GM12872 (cell line): ENCODE measurements at regions not wholly inside any gene's neighbourhood (a gene's known extent, or its start where the extent isn't known, plus 50 kb on each side); places are given as distances from the start of the nearest gene placed in this dataset.

Experiments
- CTCF ChIP-seq: IDR thresholded peaks from 3 replicates; pipeline ENCODE4 v1.5.1; 2011; ENCODE audit warnings: low read depth, mild to moderate bottlenecking, low read length, moderate library complexity; ENCODE audit not compliant: insufficient read depth

GRCh38 chr3:182567700-182568099, 225.6 kb upstream of the ATP11B start:
- TF ChIP-seq CTCF, result no peak

- no peak for TF ChIP-seq CTCF
These were observed 225.0 kb upstream of the ATP11B start for GRCh38 chr3:182568261-182568660.

GRCh38 chr3:182568876-182569275, 224.4 kb upstream of the ATP11B start:
- TF ChIP-seq CTCF, result no peak

- no peak for TF ChIP-seq CTCF
These were observed 222.2 kb upstream of the ATP11B start for GRCh38 chr3:182570946-182571594.

GRCh38 chr3:182575941-182576340, 217.4 kb upstream of the ATP11B start:
- TF ChIP-seq CTCF, result no peak

GRCh38 chr3:182583545-182583944, 209.8 kb upstream of the ATP11B start:
- TF ChIP-seq CTCF, result no peak

- no peak for TF ChIP-seq CTCF
These were observed 207.7 kb upstream of the ATP11B start for GRCh38 chr3:182585532-182586150.

- TF ChIP-seq CTCF, result no peak
These were observed 200.6 kb upstream of the ATP11B start for GRCh38 chr3:182592747-182593146.
